ENCODE measurements at regions not wholly inside any gene's neighbourhood (a gene's known extent, or its start where the extent isn't known, plus 50 kb on each side); places are given as distances from the start of the nearest gene placed in this dataset.

GRCh38 chr3:31027914-31028313 is 133.5 kb upstream of the GADL1 start:
- TF ChIP-seq CTCF (IDR thresholded peaks at IDR 0.05; ENCODE audit: control insufficient read depth, extremely low read depth, insufficient read depth): no peak
- no peak for DNase-seq (ENCODE audit: low read depth)
- H3K4me3 ChIP-seq (ENCODE audit: low read depth, low read length): no peak overlapping the region

GRCh38 chr3:31028766-31029165 is 134.3 kb upstream of the GADL1 start:
- H3K4me3 ChIP-seq (ENCODE audit: low read depth, low read length): no peak overlapping the region
- DNase-seq (ENCODE audit: low read depth): no peak
- no peak for TF ChIP-seq CTCF (IDR thresholded peaks at IDR 0.05; ENCODE audit: control insufficient read depth, extremely low read depth, insufficient read depth)

- no peak for TF ChIP-seq CTCF (IDR thresholded peaks at IDR 0.05; ENCODE audit: control insufficient read depth, extremely low read depth, insufficient read depth)
- H3K4me3 ChIP-seq (ENCODE audit: low read depth, low read length): no peak overlapping the region
- no peak for DNase-seq (ENCODE audit: low read depth)
Measured at GRCh38 chr3:31029706-31030105, 135.2 kb upstream of the GADL1 start.

- DNase-seq (ENCODE audit: low read depth): no peak
- TF ChIP-seq CTCF (IDR thresholded peaks at IDR 0.05; ENCODE audit: control insufficient read depth, extremely low read depth, insufficient read depth): no peak
- no peak overlapping the region for H3K4me3 ChIP-seq (ENCODE audit: low read depth, low read length)
Measured at GRCh38 chr3:31035681-31036080, 141.2 kb upstream of the GADL1 start.

GRCh38 chr3:31038086-31038739 is 143.8 kb upstream of the GADL1 start:
- TF ChIP-seq CTCF (IDR thresholded peaks at IDR 0.05; ENCODE audit: control insufficient read depth, extremely low read depth, insufficient read depth): no peak
- no peak overlapping the region for H3K4me3 ChIP-seq (ENCODE audit: low read depth, low read length)
- no peak for DNase-seq (ENCODE audit: low read depth)

GRCh38 chr3:31039145-31039544 is 144.7 kb upstream of the GADL1 start:
- H3K4me3 ChIP-seq (ENCODE audit: low read depth, low read length): no peak overlapping the region
- no peak for DNase-seq (ENCODE audit: low read depth)
- TF ChIP-seq CTCF (IDR thresholded peaks at IDR 0.05; ENCODE audit: control insufficient read depth, extremely low read depth, insufficient read depth): no peak

Measured in LNCaP clone FGC (cell line).